ENCODE measurements at regions not wholly inside any gene's neighbourhood (a gene's known extent, or its start where the extent isn't known, plus 50 kb on each side); places are given as distances from the start of the nearest gene placed in this dataset.
A peak's percentile ranks its signal among the peaks of the same experiment; 100 is the strongest.
"Not testable (repeated sequence)": the region's sequence is repeated elsewhere in the genome, so short reads cannot be mapped to it uniquely, and the experiment has no call there.

- DNase-seq = no peak
Observed at GRCh38 chr1:83515578-83516154, 483.3 kb downstream of the TTLL7 start.

- DNase-seq = no peak
Observed at GRCh38 chr1:83512373-83513193, 486.3 kb downstream of the TTLL7 start.

DNA sequence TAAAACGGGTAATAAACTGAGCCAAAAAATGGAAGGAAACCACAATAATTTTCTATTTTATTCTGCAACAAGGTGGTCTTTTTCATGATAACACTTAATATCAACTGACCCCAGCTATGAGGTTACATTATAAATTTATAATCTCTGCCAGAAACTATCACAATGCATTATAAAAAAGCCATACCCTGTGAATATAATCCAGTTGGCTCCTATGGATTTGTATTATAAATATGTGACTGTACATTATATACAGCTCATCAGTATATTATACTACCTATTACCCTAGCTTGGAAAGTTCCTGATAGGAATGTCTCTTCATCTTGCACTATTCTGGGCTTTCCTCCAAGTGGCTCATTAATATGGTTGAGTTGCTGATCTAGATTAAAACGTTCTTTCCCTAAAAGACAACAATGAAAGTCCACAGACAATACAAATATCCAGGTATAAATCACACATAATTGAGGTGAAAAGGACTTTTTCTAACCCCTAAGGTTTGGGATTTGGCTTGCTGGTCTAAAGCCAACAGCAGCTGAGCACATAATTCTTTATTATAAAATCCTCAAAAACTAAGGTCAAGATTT, 487.7 kb downstream of the TTLL7 start:
- no peak for DNase-seq

GRCh38 chr1:83509301-83509781, 489.6 kb downstream of the TTLL7 start:
- DNase-seq = no peak

- peak in 1 of 58 donors; percentile 6 for DNase-seq
Observed at GRCh38 chr1:83508485-83509151, 490.3 kb downstream of the TTLL7 start.

- no peak for DNase-seq
Observed at GRCh38 chr1:83505148-83505547, 493.8 kb downstream of the TTLL7 start.

GRCh38 chr1:83503153-83503552, 495.8 kb downstream of the TTLL7 start:
- DNase-seq = no peak

DNA sequence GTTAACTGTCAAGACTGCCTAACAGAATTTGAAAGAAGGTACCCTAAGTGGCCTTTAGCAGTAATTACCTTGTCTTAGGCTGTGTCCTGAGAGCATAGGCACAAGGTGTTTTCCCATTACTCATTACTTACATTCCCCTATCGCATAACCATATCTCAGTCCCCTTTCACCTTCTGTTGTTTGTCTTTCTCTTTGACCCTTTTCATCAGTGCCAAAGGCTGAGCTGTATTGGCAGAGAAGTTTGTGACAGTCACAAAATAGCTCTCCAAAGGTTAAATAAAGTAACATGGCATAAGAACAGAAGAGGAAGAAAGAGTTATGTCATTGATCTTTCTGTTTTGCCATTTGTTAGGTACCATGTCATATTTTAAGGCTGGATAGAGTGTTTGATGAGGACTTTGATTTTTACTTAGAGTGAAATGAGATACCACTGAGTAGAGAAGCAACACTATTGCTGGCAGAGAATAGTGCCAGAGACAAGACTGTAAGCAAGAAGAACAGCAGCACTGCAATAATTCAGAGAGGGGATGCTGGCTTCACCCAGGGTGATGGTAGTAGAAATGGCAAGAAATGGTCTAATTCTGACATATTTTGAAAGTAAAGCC, 497.8 kb downstream of the TTLL7 start:
- DNase-seq = no peak

- DNase-seq = no peak
Observed at GRCh38 chr1:83500531-83500930, 498.4 kb downstream of the TTLL7 start.

GRCh38 chr1:83499998-83500397, 498.9 kb downstream of the TTLL7 start:
- no peak for DNase-seq

- no peak for DNase-seq
Observed at GRCh38 chr1:83497563-83497962, 501.4 kb downstream of the TTLL7 start.

- DNase-seq = no peak
Observed at GRCh38 chr1:83495560-83495959, 503.4 kb downstream of the TTLL7 start.

- DNase-seq = no peak
Observed at GRCh38 chr1:83493633-83494032, 505.3 kb downstream of the TTLL7 start.

GRCh38 chr1:83491930-83492329, 507.0 kb downstream of the TTLL7 start:
- DNase-seq = no peak

GRCh38 chr1:83490988-83491387, 507.9 kb downstream of the TTLL7 start:
- no peak for DNase-seq

- DNase-seq = not testable (repeated sequence)
Observed at GRCh38 chr1:83488105-83488504, 510.8 kb downstream of the TTLL7 start.

DNA sequence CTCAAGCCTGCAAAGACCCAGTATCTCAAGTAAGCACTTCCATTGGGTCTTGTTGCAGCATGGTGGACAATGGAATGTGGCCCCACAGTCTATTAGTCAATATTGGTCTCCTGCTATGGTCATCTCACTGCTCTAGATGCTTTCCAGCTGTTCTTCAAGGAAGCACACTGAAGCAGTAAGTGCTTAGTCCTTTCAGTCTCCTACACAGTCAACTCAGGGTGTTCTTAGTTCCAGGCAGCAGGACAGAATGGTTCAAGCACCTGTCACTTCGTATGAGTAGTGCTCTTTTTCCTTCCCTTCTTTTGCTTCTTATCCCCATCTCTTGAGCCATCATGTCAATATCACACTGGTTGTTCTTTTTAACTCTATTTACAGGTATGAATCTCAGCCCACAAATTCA, 511.5 kb downstream of the TTLL7 start:
- DNase-seq = not testable (repeated sequence)

- DNase-seq = not testable (repeated sequence)
Observed at GRCh38 chr1:83485314-83486019, 513.5 kb downstream of the TTLL7 start.

GRCh38 chr1:83481284-83481683, 517.6 kb downstream of the TTLL7 start:
- not testable (repeated sequence) for DNase-seq

- not testable (repeated sequence) for DNase-seq
Observed at GRCh38 chr1:83479591-83480239, 519.2 kb downstream of the TTLL7 start.
